Hepatocyte (in vitro differentiated cells): ENCODE measurements at regions not wholly inside any gene's neighbourhood (a gene's known extent, or its start where the extent isn't known, plus 50 kb on each side); places are given as distances from the start of the nearest gene placed in this dataset.

Experiments used
- DNase-seq: peaks from one replicate; pipeline ENCODE4 v3.0.0-alpha.2; 2016; ENCODE audit warnings: low spot score
- H2AFZ ChIP-seq: fragments of 200-600 bp; sonication (generic); 2 replicates; pipeline ENCODE4 v1.6.0; 2016; ENCODE audit warnings: antibody characterized with exemption, mild to moderate bottlenecking
- H3K27ac ChIP-seq: fragments of 200-600 bp; sonication (generic); 2 replicates; pipeline ENCODE4 v1.5.1; 2016; ENCODE audit warnings: mild to moderate bottlenecking
- H3K27me3 ChIP-seq: fragments of 200-600 bp; sonication (generic); 2 replicates; pipeline ENCODE4 v1.6.1; 2016
- H3K36me3 ChIP-seq: fragments of 200-600 bp; sonication (generic); replicated peaks from 2 replicates; pipeline ENCODE4 v1.5.1; 2016; ENCODE audit warnings: low read depth; ENCODE audit not compliant: insufficient read depth
- H3K4me1 ChIP-seq: fragments of 200-600 bp; sonication (generic); 2 replicates; pipeline ENCODE4 v1.5.1; 2016; ENCODE audit warnings: mild to moderate bottlenecking, moderate library complexity; ENCODE audit not compliant: insufficient read depth
- H3K4me2 ChIP-seq: fragments of 200-600 bp; sonication (generic); 2 replicates; pipeline ENCODE4 v1.6.0; 2016
- H3K4me3 ChIP-seq: fragments of 200-600 bp; sonication (generic); 2 replicates; pipeline ENCODE4 v1.5.1; 2016; ENCODE audit warnings: mild to moderate bottlenecking
- H3K79me2 ChIP-seq: fragments of 200-600 bp; sonication (generic); 2 replicates; pipeline ENCODE4 v1.6.0; 2017; ENCODE audit warnings: mild to moderate bottlenecking
- H3K9me2 ChIP-seq: fragments of 200-600 bp; sonication (generic); replicated peaks from 2 replicates; pipeline ENCODE4 v1.6.0; 2017; ENCODE audit warnings: mild to moderate bottlenecking; ENCODE audit not compliant: insufficient read depth
- H3K9me3 ChIP-seq: fragments of 200-600 bp; sonication (generic); 2 replicates; pipeline ENCODE4 v1.5.1; 2016; ENCODE audit warnings: low read depth, mild to moderate bottlenecking
- H4K20me1 ChIP-seq: fragments of 200-600 bp; sonication (generic); 2 replicates; pipeline ENCODE4 v1.6.0; 2016; ENCODE audit warnings: mild to moderate bottlenecking; ENCODE audit not compliant: insufficient read depth, poor library complexity, severe bottlenecking
- EZH2 ChIP-seq: fragments of 200-600 bp; sonication (generic); IDR thresholded peaks from 2 replicates; pipeline ENCODE4 v1.6.1; 2016; ENCODE audit warnings: antibody characterized with exemption, mild to moderate bottlenecking, borderline replicate concordance
- EZH2phosphoT487 ChIP-seq: fragments of 200-600 bp; sonication (generic); IDR thresholded peaks from one replicate; pipeline ENCODE4 v1.6.1; 2018; ENCODE audit warnings: antibody characterized with exemption, mild to moderate bottlenecking, low read depth, moderate library complexity; ENCODE audit not compliant: unreplicated experiment, severe bottlenecking
- WGBS: methylation state at CpG from one replicate; pipeline ENCODE4 v1.1.6; 2016; ENCODE audit warnings: low lambda C conversion rate; ENCODE audit errors: missing lambda C conversion rate; 5-methylcytosine and 5-hydroxymethylcytosine counted together
- TF ChIP-seq, protein P1 (sequence below): fragments of 200-600 bp; sonication (generic); IDR thresholded peaks from 2 replicates; pipeline ENCODE4 v1.5.1; 2016; ENCODE audit warnings: antibody characterized with exemption, mild to moderate bottlenecking; ENCODE audit not compliant: poor library complexity

- no peaks in the 10 kb centered on the region for H3K9me2 ChIP-seq
- TF ChIP-seq, protein P1, sequence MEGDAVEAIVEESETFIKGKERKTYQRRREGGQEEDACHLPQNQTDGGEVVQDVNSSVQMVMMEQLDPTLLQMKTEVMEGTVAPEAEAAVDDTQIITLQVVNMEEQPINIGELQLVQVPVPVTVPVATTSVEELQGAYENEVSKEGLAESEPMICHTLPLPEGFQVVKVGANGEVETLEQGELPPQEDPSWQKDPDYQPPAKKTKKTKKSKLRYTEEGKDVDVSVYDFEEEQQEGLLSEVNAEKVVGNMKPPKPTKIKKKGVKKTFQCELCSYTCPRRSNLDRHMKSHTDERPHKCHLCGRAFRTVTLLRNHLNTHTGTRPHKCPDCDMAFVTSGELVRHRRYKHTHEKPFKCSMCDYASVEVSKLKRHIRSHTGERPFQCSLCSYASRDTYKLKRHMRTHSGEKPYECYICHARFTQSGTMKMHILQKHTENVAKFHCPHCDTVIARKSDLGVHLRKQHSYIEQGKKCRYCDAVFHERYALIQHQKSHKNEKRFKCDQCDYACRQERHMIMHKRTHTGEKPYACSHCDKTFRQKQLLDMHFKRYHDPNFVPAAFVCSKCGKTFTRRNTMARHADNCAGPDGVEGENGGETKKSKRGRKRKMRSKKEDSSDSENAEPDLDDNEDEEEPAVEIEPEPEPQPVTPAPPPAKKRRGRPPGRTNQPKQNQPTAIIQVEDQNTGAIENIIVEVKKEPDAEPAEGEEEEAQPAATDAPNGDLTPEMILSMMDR: no peak
- TF ChIP-seq EZH2phosphoT487 (no peak), EZH2 (no peak)
- no peaks in the 10 kb centered on the region for H3K36me3 ChIP-seq
- H3K27ac ChIP-seq: no peak overlapping the region
- no peaks in the 10 kb centered on the region for H3K79me2 ChIP-seq
- H3K4me1 ChIP-seq: no peaks in the 10 kb centered on the region
- no peaks in the 10 kb centered on the region for H3K9me3 ChIP-seq
- H3K27me3 ChIP-seq: no peaks in the 10 kb centered on the region
- H3K4me3 ChIP-seq: no peak overlapping the region
- no peak for DNase-seq
- WGBS: 76% methylated on average over 2 of the region's 2 CpGs
- H2AFZ ChIP-seq: no peak overlapping the region
- H4K20me1 ChIP-seq: no peaks in the 10 kb centered on the region
- H3K4me2 ChIP-seq: no peak overlapping the region
Measured at GRCh38 chr10:78336402-78336791, 302.7 kb downstream of the RPS24 start.

DNA sequence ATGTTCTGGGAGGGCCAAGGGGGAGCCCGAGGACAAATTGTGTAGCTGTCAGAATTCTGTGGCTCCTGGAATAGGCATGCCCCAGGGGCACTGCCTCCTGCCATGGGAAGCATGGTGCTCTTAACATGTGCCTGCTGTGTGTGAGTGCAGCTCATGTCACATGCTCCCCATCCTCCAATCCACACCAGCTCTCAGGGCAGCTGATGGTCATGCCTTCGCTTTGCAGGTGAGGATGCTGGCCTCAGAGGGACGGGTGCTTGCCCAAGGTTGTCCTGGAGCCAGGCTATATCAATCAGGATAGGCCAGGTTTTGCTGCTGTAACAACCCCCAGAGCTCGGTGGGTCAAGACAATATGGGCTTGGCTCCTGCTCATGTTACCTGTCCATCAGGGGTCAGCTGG is 303.4 kb downstream of the RPS24 start:
- Histone ChIP-seq H3K4me3 (no peak overlapping the region), H3K4me2 (no peak overlapping the region), H3K36me3 (no peaks in the 10 kb centered on the region), H3K79me2 (no peaks in the 10 kb centered on the region), H3K9me2 (no peaks in the 10 kb centered on the region), H3K27me3 (no peaks in the 10 kb centered on the region), H2AFZ (no peak overlapping the region), H3K4me1 (no peaks in the 10 kb centered on the region), H4K20me1 (no peaks in the 10 kb centered on the region), H3K27ac (no peak overlapping the region), H3K9me3 (no peaks in the 10 kb centered on the region)
- DNase-seq: no peak
- TF ChIP-seq, protein P1: no peak
- TF ChIP-seq EZH2: no peak
- TF ChIP-seq EZH2phosphoT487: no peak
- WGBS: 82% methylated on average over 4 of the region's 4 CpGs

GRCh38 chr10:78337646-78338391 is 304.2 kb downstream of the RPS24 start:
- H3K79me2 ChIP-seq: no peaks in the 10 kb centered on the region
- H3K4me1 ChIP-seq: no peaks in the 10 kb centered on the region
- no peaks in the 10 kb centered on the region for H3K9me3 ChIP-seq
- no peak overlapping the region for H3K4me2 ChIP-seq
- H4K20me1 ChIP-seq: no peaks in the 10 kb centered on the region
- H3K27ac ChIP-seq: no peak overlapping the region
- no peaks in the 10 kb centered on the region for H3K36me3 ChIP-seq
- 96% methylated on average over 10 of the region's 10 CpGs for WGBS
- no peak overlapping the region for H3K4me3 ChIP-seq
- DNase-seq: no peak
- H2AFZ ChIP-seq: no peak overlapping the region
- no peaks in the 10 kb centered on the region for H3K9me2 ChIP-seq
- TF ChIP-seq EZH2phosphoT487 (no peak), EZH2 (no peak)
- TF ChIP-seq, protein P1: no peak
- no peaks in the 10 kb centered on the region for H3K27me3 ChIP-seq
